Activated CD8-positive, alpha-beta memory T cell treated with anti-CD3 and anti-CD28 coated beads, Interleukin-2, amount 50 U/mL, for 4 hours (primary cell): ENCODE measurements at regions not wholly inside any gene's neighbourhood (a gene's known extent, or its start where the extent isn't known, plus 50 kb on each side); places are given as distances from the start of the nearest gene placed in this dataset.
"Not testable (repeated sequence)": the region's sequence is repeated elsewhere in the genome, so short reads cannot be mapped to it uniquely, and the experiment has no call there.

ENCODE experiments used
- DNase-seq: peaks from one replicate; pipeline ENCODE4 v3.0.0-alpha.2; 2020

GRCh38 chr1:144021690-144022384 lies 50.1 kb upstream of the FAM72C start:
- DNase-seq: not testable (repeated sequence)
